ENCODE measurements at regions not wholly inside any gene's neighbourhood (a gene's known extent, or its start where the extent isn't known, plus 50 kb on each side); places are given as distances from the start of the nearest gene placed in this dataset.
A peak's percentile ranks its signal among the peaks of the same experiment; 100 is the strongest.

DNA sequence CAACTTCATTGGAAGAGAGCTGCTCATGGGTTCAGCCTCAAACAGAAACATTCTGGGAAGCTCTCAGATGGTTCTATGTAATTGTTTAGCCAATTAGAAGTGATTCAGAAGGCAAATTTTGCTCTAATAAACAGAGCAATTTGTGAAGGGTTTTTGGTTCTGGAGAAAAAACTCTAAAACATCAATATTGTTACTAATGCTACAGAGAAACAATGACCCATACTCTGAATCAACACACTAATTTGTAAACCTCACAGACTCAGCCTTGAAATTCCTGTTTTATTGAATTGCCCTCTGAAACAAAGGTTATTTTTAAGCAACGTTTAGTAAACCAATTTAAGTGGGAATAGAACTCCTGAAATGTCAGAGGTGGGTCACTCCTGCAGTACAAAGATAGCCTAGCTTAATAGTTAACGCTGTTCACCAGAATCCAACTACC is 171.6 kb upstream of the SVIL start:
- H3K4me3 ChIP-seq: no peak overlapping the region

DNA sequence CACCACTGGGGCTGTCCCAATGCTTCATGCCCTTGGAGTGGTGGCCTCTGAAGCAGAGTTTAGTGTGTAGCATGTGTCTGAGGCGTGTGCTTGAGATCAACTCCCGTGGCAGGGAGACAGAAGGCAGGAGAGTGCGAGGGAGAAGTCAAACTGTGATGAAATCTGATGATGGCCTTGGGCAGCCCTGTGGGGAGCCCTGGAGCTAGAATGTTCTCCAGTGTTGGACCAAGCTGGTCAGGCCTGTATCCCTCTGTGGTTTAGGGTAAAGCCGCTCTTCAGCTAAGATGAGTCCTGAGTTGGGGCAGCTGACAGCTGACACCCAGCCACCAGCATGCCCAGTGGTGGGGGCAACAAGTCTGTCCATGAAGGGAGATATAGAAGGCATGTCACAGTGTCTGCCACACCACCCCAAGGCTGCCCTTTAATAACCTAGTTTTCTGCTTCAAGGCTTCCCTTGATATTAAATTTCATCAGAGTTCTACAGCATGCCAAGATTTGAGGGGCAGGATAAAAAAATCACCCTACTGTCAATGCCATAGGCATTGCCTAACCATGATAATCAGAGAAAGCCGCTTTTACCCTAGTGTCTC is 170.5 kb upstream of the SVIL start:
- Histone ChIP-seq H3K4me1 (peaks cover 0 to 53% (median 35%) of the 10 kb centered on the region in 4 donors), H3K27me3 (no peaks in the 10 kb centered on the region), H3K27ac (peak overlapping the region; percentile 68 to 70), H3K9me3 (no peaks in the 10 kb centered on the region), H3K4me3 (no peak overlapping the region), H3K36me3 (no peaks in the 10 kb centered on the region)
- TF ChIP-seq, protein P1, sequence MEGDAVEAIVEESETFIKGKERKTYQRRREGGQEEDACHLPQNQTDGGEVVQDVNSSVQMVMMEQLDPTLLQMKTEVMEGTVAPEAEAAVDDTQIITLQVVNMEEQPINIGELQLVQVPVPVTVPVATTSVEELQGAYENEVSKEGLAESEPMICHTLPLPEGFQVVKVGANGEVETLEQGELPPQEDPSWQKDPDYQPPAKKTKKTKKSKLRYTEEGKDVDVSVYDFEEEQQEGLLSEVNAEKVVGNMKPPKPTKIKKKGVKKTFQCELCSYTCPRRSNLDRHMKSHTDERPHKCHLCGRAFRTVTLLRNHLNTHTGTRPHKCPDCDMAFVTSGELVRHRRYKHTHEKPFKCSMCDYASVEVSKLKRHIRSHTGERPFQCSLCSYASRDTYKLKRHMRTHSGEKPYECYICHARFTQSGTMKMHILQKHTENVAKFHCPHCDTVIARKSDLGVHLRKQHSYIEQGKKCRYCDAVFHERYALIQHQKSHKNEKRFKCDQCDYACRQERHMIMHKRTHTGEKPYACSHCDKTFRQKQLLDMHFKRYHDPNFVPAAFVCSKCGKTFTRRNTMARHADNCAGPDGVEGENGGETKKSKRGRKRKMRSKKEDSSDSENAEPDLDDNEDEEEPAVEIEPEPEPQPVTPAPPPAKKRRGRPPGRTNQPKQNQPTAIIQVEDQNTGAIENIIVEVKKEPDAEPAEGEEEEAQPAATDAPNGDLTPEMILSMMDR (IDR thresholded peaks at IDR 0.05): no peak
- no peak for DNase-seq
- intact Hi-C loops (cut with DNase I; ENCODE audit: low total_unique reads): loop anchor here (2.0 to 10.0 kb wide), 3 partner anchors 60 to 140 kb away; no protein-coding TSS in a partner anchor

More for the DNA sequence above, 171.6 kb upstream of the SVIL start:
- no peaks in the 10 kb centered on the region for H3K36me3 ChIP-seq
- peaks cover 0 to 64% (median 40%) of the 10 kb centered on the region in 4 donors for H3K4me1 ChIP-seq
- no peak for DNase-seq
- H3K27me3 ChIP-seq: no peaks in the 10 kb centered on the region
- peak overlapping the region; percentile 68 to 70 for H3K27ac ChIP-seq
- H3K9me3 ChIP-seq: no peaks in the 10 kb centered on the region
- TF ChIP-seq, protein P1 (IDR thresholded peaks at IDR 0.05): no peak
- intact Hi-C loops (cut with DNase I; ENCODE audit: low total_unique reads): loop anchor here (10.0 kb wide), 2 partner anchors 68 to 138 kb away; no protein-coding TSS in a partner anchor

DNA sequence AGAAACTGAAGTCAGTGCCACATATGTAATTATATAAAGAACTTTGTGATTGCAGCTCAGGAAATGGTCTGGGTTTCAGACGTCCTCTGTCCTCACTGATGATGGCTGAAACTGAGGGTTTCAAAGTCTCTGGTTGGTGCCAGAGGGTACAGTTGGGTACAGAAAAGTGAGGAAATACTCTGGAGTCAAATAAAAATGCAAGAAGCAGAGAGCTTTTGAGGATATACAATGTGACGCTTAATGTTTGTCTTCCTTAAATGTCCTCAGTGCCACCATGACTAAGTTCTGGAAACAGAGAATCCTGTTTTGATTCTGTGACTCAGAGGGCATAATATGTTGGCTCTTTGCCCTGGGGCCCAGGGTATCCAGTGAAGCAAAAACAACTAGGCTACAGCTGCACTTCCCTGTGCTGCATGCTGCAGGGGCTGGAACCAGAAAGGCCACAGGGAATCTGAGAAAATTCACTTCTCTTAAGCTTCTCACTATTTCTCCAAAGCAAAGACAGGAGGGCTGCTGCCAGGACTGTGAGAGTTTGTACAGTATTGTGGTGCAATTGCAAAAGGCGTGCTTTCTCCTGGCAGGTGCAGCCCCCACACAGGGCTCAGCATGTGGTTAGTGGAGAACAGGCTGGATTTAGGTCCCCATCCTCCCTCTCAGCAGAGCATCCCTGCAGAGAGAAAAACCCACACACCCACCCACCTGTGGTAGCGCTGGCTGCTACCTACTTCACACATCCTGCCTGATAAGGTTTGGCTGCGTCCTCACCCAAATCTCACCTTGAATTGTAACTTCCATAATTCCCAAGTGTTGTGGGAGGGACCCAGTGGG is 169.5 kb upstream of the SVIL start:
- Histone ChIP-seq H3K9me3 (no peaks in the 10 kb centered on the region), H3K27me3 (no peaks in the 10 kb centered on the region), H3K36me3 (no peaks in the 10 kb centered on the region), H3K4me1 (peaks cover 0 to 53% (median 35%) of the 10 kb centered on the region in 4 donors), H3K27ac (peak overlapping the region; percentile 68 to 70), H3K4me3 (no peak overlapping the region)
- peak; percentile 76 to 82 for DNase-seq
- intact Hi-C loops (cut with DNase I; ENCODE audit: low total_unique reads): loop anchor here (2.0 to 10.0 kb wide), 3 partner anchors 59 to 141 kb away; no protein-coding TSS in a partner anchor
- TF ChIP-seq, protein P1 (IDR thresholded peaks at IDR 0.05): no peak

DNA sequence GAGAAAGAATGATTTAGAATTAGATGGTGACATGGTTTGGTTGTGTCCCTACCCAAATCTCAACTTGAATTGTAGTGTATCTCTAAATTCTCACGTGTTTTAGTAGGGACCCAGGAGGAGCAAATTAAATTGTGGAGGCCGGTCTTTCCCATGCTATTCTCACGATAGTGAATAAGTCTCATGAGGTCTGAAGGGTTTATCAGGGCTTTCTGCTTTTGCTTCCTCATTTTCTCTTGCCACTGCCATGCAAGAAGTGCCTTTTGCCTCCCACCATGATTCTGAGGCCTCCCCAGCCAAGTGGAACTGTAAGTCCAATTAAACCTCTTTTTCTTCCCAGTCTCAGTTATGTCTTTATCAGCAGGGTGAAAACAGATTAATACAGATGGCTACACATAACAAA is 167.4 kb upstream of the SVIL start:
- TF ChIP-seq, protein P1 (IDR thresholded peaks at IDR 0.05): no peak
- H3K9me3 ChIP-seq: no peaks in the 10 kb centered on the region
- peak overlapping the region in 1 of 2 donors; percentile 70 for H3K27ac ChIP-seq
- no peaks in the 10 kb centered on the region for H3K27me3 ChIP-seq
- no peaks in the 10 kb centered on the region for H3K36me3 ChIP-seq
- intact Hi-C loops (cut with DNase I; ENCODE audit: low total_unique reads): loop anchor here (10.0 kb wide), 2 partner anchors 73 to 143 kb away; no protein-coding TSS in a partner anchor
- no peak overlapping the region for H3K4me3 ChIP-seq
- peaks cover 0 to 47% (median 33%) of the 10 kb centered on the region in 4 donors for H3K4me1 ChIP-seq
- no peak for DNase-seq

DNA sequence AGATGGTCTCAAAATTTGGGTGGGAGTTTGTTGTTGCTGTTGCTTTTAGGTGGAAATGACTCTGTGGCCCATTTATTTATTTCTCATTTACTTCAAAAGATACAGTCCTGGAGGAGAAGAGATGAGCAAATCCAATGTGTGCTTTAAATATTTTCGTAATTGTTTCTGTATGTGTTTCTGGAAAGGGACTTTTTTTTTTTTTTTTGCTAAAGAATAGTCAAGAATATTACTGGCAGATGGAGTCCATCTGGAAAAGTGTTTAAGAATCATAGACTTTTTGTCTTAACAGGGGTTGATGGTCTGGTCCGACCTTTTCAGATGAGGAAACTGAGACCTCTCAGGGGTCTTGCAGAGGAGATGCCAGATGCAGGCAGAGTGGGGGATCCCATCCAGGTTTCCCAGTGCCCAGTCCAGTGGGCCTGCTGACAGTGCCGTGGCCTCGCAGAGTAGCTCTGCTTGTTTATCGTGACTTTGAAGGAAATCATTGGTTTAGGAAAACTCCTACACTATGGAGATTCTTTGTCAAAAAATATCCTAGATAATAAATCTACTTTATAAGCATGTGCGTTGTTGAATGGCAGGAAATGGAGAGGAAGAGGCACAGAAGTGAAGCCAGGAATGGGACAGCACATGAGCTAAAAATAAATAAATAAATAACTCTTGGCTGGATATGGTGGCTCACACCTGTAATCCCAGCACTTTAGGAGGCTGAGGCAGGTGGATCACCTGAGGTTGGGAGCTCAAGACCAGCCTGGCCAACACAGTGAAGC is 164.3 kb upstream of the SVIL start:
- Histone ChIP-seq H3K27ac (no peak overlapping the region), H3K9me3 (no peaks in the 10 kb centered on the region), H3K27me3 (no peaks in the 10 kb centered on the region), H3K36me3 (no peaks in the 10 kb centered on the region), H3K4me3 (no peak overlapping the region), H3K4me1 (peaks cover 0 to 46% (median 34%) of the 10 kb centered on the region in 4 donors)
- TF ChIP-seq, protein P1 (IDR thresholded peaks at IDR 0.05): no peak
- DNase-seq: no peak
- intact Hi-C loops (cut with DNase I; ENCODE audit: low total_unique reads): no loop called here
